ENCODE measurements at regions not wholly inside any gene's neighbourhood (a gene's known extent, or its start where the extent isn't known, plus 50 kb on each side); places are given as distances from the start of the nearest gene placed in this dataset.

DNA sequence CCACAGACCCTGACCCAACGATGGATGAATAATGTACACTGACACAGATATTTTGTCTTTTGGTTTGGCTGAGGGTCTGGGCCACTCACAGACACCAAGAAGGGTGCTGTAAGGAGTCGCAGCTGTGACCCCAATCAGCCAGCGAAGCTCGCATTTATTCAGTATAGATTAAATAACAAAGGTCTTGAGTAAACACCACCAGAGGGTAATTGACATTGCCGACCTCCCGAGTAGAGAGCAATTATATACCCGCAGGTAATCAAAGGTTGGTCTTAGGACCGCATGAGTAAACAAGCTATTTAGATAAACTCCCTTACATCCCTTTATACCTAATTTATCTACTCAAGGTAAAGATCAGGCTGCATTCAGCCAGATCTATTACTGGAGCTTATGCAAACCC lies 297.1 kb downstream of the ADAM29 start:
- no peak for TF ChIP-seq HDAC2 (IDR thresholded peaks at IDR 0.05)
- no peak for TF ChIP-seq RAD21 (conservative IDR thresholded peaks at IDR 0.05 in 1 of 2, IDR thresholded peaks at IDR 0.05 in 1 of 2)
- TF ChIP-seq, protein P1, sequence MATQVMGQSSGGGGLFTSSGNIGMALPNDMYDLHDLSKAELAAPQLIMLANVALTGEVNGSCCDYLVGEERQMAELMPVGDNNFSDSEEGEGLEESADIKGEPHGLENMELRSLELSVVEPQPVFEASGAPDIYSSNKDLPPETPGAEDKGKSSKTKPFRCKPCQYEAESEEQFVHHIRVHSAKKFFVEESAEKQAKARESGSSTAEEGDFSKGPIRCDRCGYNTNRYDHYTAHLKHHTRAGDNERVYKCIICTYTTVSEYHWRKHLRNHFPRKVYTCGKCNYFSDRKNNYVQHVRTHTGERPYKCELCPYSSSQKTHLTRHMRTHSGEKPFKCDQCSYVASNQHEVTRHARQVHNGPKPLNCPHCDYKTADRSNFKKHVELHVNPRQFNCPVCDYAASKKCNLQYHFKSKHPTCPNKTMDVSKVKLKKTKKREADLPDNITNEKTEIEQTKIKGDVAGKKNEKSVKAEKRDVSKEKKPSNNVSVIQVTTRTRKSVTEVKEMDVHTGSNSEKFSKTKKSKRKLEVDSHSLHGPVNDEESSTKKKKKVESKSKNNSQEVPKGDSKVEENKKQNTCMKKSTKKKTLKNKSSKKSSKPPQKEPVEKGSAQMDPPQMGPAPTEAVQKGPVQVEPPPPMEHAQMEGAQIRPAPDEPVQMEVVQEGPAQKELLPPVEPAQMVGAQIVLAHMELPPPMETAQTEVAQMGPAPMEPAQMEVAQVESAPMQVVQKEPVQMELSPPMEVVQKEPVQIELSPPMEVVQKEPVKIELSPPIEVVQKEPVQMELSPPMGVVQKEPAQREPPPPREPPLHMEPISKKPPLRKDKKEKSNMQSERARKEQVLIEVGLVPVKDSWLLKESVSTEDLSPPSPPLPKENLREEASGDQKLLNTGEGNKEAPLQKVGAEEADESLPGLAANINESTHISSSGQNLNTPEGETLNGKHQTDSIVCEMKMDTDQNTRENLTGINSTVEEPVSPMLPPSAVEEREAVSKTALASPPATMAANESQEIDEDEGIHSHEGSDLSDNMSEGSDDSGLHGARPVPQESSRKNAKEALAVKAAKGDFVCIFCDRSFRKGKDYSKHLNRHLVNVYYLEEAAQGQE (IDR thresholded peaks at IDR 0.05): no peak
- TF ChIP-seq, protein P2, sequence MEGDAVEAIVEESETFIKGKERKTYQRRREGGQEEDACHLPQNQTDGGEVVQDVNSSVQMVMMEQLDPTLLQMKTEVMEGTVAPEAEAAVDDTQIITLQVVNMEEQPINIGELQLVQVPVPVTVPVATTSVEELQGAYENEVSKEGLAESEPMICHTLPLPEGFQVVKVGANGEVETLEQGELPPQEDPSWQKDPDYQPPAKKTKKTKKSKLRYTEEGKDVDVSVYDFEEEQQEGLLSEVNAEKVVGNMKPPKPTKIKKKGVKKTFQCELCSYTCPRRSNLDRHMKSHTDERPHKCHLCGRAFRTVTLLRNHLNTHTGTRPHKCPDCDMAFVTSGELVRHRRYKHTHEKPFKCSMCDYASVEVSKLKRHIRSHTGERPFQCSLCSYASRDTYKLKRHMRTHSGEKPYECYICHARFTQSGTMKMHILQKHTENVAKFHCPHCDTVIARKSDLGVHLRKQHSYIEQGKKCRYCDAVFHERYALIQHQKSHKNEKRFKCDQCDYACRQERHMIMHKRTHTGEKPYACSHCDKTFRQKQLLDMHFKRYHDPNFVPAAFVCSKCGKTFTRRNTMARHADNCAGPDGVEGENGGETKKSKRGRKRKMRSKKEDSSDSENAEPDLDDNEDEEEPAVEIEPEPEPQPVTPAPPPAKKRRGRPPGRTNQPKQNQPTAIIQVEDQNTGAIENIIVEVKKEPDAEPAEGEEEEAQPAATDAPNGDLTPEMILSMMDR (IDR thresholded peaks at IDR 0.05): no peak
- TF ChIP-seq EHF (CRISPR knock-in tag; IDR thresholded peaks at IDR 0.05): no peak
- no peak for TF ChIP-seq CEBPB (IDR thresholded peaks at IDR 0.05)
- no peak for TF ChIP-seq NPAS2 (CRISPR knock-in tag; IDR thresholded peaks at IDR 0.05; ENCODE audit: borderline replicate concordance)
- no peak for TF ChIP-seq HOXA7 (CRISPR knock-in tag; IDR thresholded peaks at IDR 0.05)
